ENCODE measurements at regions not wholly inside any gene's neighbourhood (a gene's known extent, or its start where the extent isn't known, plus 50 kb on each side); places are given as distances from the start of the nearest gene placed in this dataset.
"Not testable (repeated sequence)": the region's sequence is repeated elsewhere in the genome, so short reads cannot be mapped to it uniquely, and the experiment has no call there.

- no peaks in the 10 kb centered on the region for H3K9me3 ChIP-seq (ENCODE audit: control insufficient read depth, low read length)
- WGBS: 93% methylated on average over 2 of the region's 2 CpGs
- no peak overlapping the region for H3K27ac ChIP-seq (ENCODE audit: low read length)
- intact Hi-C loops (cut with DNase I): no loop called here
- ATAC-seq: no peak
- DNase-seq: no peak
- no peaks in the 10 kb centered on the region for H3K27me3 ChIP-seq (ENCODE audit: control insufficient read depth, insufficient read depth)
- H3K4me3 ChIP-seq (ENCODE audit: low read length): no peak overlapping the region
- H3K4me1 ChIP-seq (ENCODE audit: control insufficient read depth, insufficient read depth, low read length): no peaks in the 10 kb centered on the region
Measured at GRCh38 chr3:174541708-174542315, 317.3 kb upstream of the NAALADL2 start.

GRCh38 chr3:174547801-174548435, 311.2 kb upstream of the NAALADL2 start:
- ATAC-seq: no peak
- Histone ChIP-seq H3K4me1 (ENCODE audit: control insufficient read depth, insufficient read depth, low read length) (no peaks in the 10 kb centered on the region), H3K4me3 (ENCODE audit: low read length) (no peak overlapping the region), H3K27me3 (ENCODE audit: control insufficient read depth, insufficient read depth) (no peaks in the 10 kb centered on the region), H3K27ac (ENCODE audit: low read length) (no peak overlapping the region), H3K9me3 (ENCODE audit: control insufficient read depth, low read length) (no peaks in the 10 kb centered on the region)
- intact Hi-C loops (cut with DNase I): no loop called here
- 49% methylated on average over 2 of the region's 2 CpGs for WGBS
- no peak for DNase-seq

- intact Hi-C loops (cut with DNase I): no loop called here
- 75% methylated on average over 4 of the region's 4 CpGs for WGBS
- H3K9me3 ChIP-seq (ENCODE audit: control insufficient read depth, low read length): no peaks in the 10 kb centered on the region
- no peaks in the 10 kb centered on the region for H3K27me3 ChIP-seq (ENCODE audit: control insufficient read depth, insufficient read depth)
- DNase-seq: no peak
- no peak overlapping the region for H3K27ac ChIP-seq (ENCODE audit: low read length)
- no peaks in the 10 kb centered on the region for H3K4me1 ChIP-seq (ENCODE audit: control insufficient read depth, insufficient read depth, low read length)
- no peak overlapping the region for H3K4me3 ChIP-seq (ENCODE audit: low read length)
- ATAC-seq: no peak
Measured at GRCh38 chr3:174548841-174549623, 310.1 kb upstream of the NAALADL2 start.

- intact Hi-C loops (cut with DNase I): no loop called here
Measured at GRCh38 chr3:174581558-174581957, 277.6 kb upstream of the NAALADL2 start.

GRCh38 chr3:174583396-174583795, 275.7 kb upstream of the NAALADL2 start:
- H3K4me1 ChIP-seq (ENCODE audit: control insufficient read depth, insufficient read depth, low read length): no peaks in the 10 kb centered on the region
- DNase-seq (no peak), ATAC-seq (no peak)
- intact Hi-C loops (cut with DNase I): no loop called here
- H3K27me3 ChIP-seq (ENCODE audit: control insufficient read depth, insufficient read depth): no peaks in the 10 kb centered on the region
- 63% methylated on average over 1 of the region's 1 CpG for WGBS
- no peak overlapping the region for H3K4me3 ChIP-seq (ENCODE audit: low read length)
- H3K9me3 ChIP-seq (ENCODE audit: control insufficient read depth, low read length): no peaks in the 10 kb centered on the region
- H3K27ac ChIP-seq (ENCODE audit: low read length): no peak overlapping the region

More at GRCh38 chr3:174581558-174581957, 277.6 kb upstream of the NAALADL2 start:
- no peak overlapping the region for H3K27ac ChIP-seq (ENCODE audit: low read length)
- WGBS: 86% methylated on average over 5 of the region's 5 CpGs
- H3K9me3 ChIP-seq (ENCODE audit: control insufficient read depth, low read length): no peaks in the 10 kb centered on the region
- H3K4me3 ChIP-seq (ENCODE audit: low read length): no peak overlapping the region
- no peaks in the 10 kb centered on the region for H3K27me3 ChIP-seq (ENCODE audit: control insufficient read depth, insufficient read depth)
- no peaks in the 10 kb centered on the region for H3K4me1 ChIP-seq (ENCODE audit: control insufficient read depth, insufficient read depth, low read length)
- no peak for DNase-seq
- ATAC-seq: no peak

GRCh38 chr3:174587137-174587536, 272.0 kb upstream of the NAALADL2 start:
- H3K27me3 ChIP-seq (ENCODE audit: control insufficient read depth, insufficient read depth); H3K9me3 ChIP-seq (ENCODE audit: control insufficient read depth, low read length); H3K4me3 ChIP-seq (ENCODE audit: low read length); H3K27ac ChIP-seq (ENCODE audit: low read length); H3K4me1 ChIP-seq (ENCODE audit: control insufficient read depth, insufficient read depth, low read length); intact Hi-C loops (cut with DNase I); ATAC-seq; DNase-seq: not testable (repeated sequence)
- WGBS: 93% methylated on average over 1 of the region's 1 CpG

- Histone ChIP-seq H3K27me3 (ENCODE audit: control insufficient read depth, insufficient read depth) (no peaks in the 10 kb centered on the region), H3K4me1 (ENCODE audit: control insufficient read depth, insufficient read depth, low read length) (no peaks in the 10 kb centered on the region), H3K27ac (ENCODE audit: low read length) (no peak overlapping the region), H3K9me3 (ENCODE audit: control insufficient read depth, low read length) (no peaks in the 10 kb centered on the region), H3K4me3 (ENCODE audit: low read length) (no peak overlapping the region)
- DNase-seq (no peak), ATAC-seq (no peak)
- 81% methylated on average over 2 of the region's 2 CpGs for WGBS
- intact Hi-C loops (cut with DNase I): no loop called here
Measured at GRCh38 chr3:174596447-174596982, 262.6 kb upstream of the NAALADL2 start.

- WGBS: 60% methylated on average over 4 of the region's 4 CpGs
- H3K4me1 ChIP-seq (ENCODE audit: control insufficient read depth, insufficient read depth, low read length): no peaks in the 10 kb centered on the region
Measured at GRCh38 chr3:174598885-174599439, 260.2 kb upstream of the NAALADL2 start.

GRCh38 chr3:174613173-174613572, 246.0 kb upstream of the NAALADL2 start:
- Histone ChIP-seq H3K4me1 (ENCODE audit: control insufficient read depth, insufficient read depth, low read length) (no peaks in the 10 kb centered on the region), H3K27me3 (ENCODE audit: control insufficient read depth, insufficient read depth) (no peaks in the 10 kb centered on the region), H3K9me3 (ENCODE audit: control insufficient read depth, low read length) (no peaks in the 10 kb centered on the region), H3K4me3 (ENCODE audit: low read length) (no peak overlapping the region), H3K27ac (ENCODE audit: low read length) (no peak overlapping the region)
- DNase-seq (no peak), ATAC-seq (no peak)
- 75% methylated on average over 1 of the region's 1 CpG for WGBS
- intact Hi-C loops (cut with DNase I): no loop called here

More at GRCh38 chr3:174598885-174599439, 260.2 kb upstream of the NAALADL2 start:
- intact Hi-C loops (cut with DNase I): no loop called here
- DNase-seq (no peak), ATAC-seq (no peak)
- Histone ChIP-seq H3K9me3 (ENCODE audit: control insufficient read depth, low read length) (no peaks in the 10 kb centered on the region), H3K27me3 (ENCODE audit: control insufficient read depth, insufficient read depth) (no peaks in the 10 kb centered on the region), H3K27ac (ENCODE audit: low read length) (no peak overlapping the region), H3K4me3 (ENCODE audit: low read length) (no peak overlapping the region)

- ATAC-seq (no peak), DNase-seq (no peak)
- Histone ChIP-seq H3K27ac (ENCODE audit: low read length) (no peak overlapping the region), H3K4me3 (ENCODE audit: low read length) (no peak overlapping the region), H3K9me3 (ENCODE audit: control insufficient read depth, low read length) (no peaks in the 10 kb centered on the region), H3K4me1 (ENCODE audit: control insufficient read depth, insufficient read depth, low read length) (no peaks in the 10 kb centered on the region), H3K27me3 (ENCODE audit: control insufficient read depth, insufficient read depth) (no peaks in the 10 kb centered on the region)
- intact Hi-C loops (cut with DNase I): no loop called here
- WGBS: 78% methylated on average over 2 of the region's 2 CpGs
Measured at GRCh38 chr3:174614036-174614435, 245.1 kb upstream of the NAALADL2 start.
